A673 (cell line): ENCODE measurements at regions not wholly inside any gene's neighbourhood (a gene's known extent, or its start where the extent isn't known, plus 50 kb on each side); places are given as distances from the start of the nearest gene placed in this dataset.
A peak's percentile ranks its signal among the peaks of the same experiment; 100 is the strongest.

Experiments used
- BruUV-seq: library from RNA; stranded (reverse); fragments of 400-500 nt; replicated peaks from 2 replicates; lab custom pipeline; 2021; lab: Mats Ljungman, UMichigan
- CTCF ChIA-PET: fragments of 300-600 bp; sonication (Branson Sonifier 250); formaldehyde crosslinking; loops from one replicate; lab custom pipeline; 2022; ENCODE audit warnings: antibody characterized with exemption; lab: Charles Lee
- POLR2A ChIA-PET: fragments of 300-600 bp; sonication (Branson Sonifier 250); formaldehyde crosslinking; loops from one replicate; lab custom pipeline; 2022; ENCODE audit warnings: antibody characterized with exemption; ENCODE audit not compliant: low non-redundant PET; lab: Charles Lee
- DNase-seq: peaks from one replicate; pipeline ENCODE4 v3.0.0-alpha.2; 2015; ENCODE audit warnings: low spot score
- H3K27ac ChIP-seq: fragments of 200-600 bp; sonication (generic); 2 replicates; pipeline ENCODE4 v1.5.1; 2016; ENCODE audit warnings: mixed run types, low read depth, mild to moderate bottlenecking, mixed read lengths, antibody characterized with exemption, low read length; ENCODE audit not compliant: poor library complexity, severe bottlenecking
- H3K27me3 ChIP-seq: fragments of 200-600 bp; sonication (generic); replicated peaks from 2 replicates; pipeline ENCODE4 v1.6.1; 2017; ENCODE audit warnings: mixed run types, low read depth, mild to moderate bottlenecking, mixed read lengths, antibody characterized with exemption, low read length; ENCODE audit not compliant: insufficient read depth, poor library complexity
- H3K36me3 ChIP-seq: fragments of 200-600 bp; sonication (generic); 2 replicates; pipeline ENCODE4 v1.6.1; 2016; ENCODE audit warnings: mixed run types, mild to moderate bottlenecking, mixed read lengths, antibody characterized with exemption, low read length; ENCODE audit not compliant: insufficient read depth, poor library complexity, severe bottlenecking
- H3K4me1 ChIP-seq: fragments of 200-600 bp; sonication (generic); 2 replicates; pipeline ENCODE4 v1.6.1; 2017; ENCODE audit warnings: mixed run types, mild to moderate bottlenecking, mixed read lengths, antibody characterized with exemption, low read length; ENCODE audit not compliant: insufficient read depth, poor library complexity, severe bottlenecking
- H3K4me3 ChIP-seq: fragments of 200-600 bp; sonication (generic); 2 replicates; pipeline ENCODE4 v1.5.1; 2016; ENCODE audit warnings: low read depth, mixed run types, mild to moderate bottlenecking, mixed read lengths, low read length; ENCODE audit not compliant: poor library complexity, severe bottlenecking
- H3K9me3 ChIP-seq: fragments of 200-600 bp; sonication (generic); 2 replicates; pipeline ENCODE4 v1.6.1; 2016; ENCODE audit warnings: mixed run types, low read depth, mild to moderate bottlenecking, mixed read lengths, antibody characterized with exemption, low read length; ENCODE audit not compliant: poor library complexity, severe bottlenecking
- CTCF ChIP-seq: fragments of 300-800, 200-600 bp; sonication (generic); conservative IDR thresholded peaks from 2 replicates; pipeline ENCODE4 v1.5.1; 2017; ENCODE audit warnings: low read depth, mild to moderate bottlenecking, antibody characterized with exemption, low read length, moderate library complexity, mixed read lengths
- EZH2 ChIP-seq: fragments of 200-600 bp; sonication (generic); IDR thresholded peaks from 2 replicates; pipeline ENCODE4 v1.6.1; 2017; ENCODE audit warnings: borderline replicate concordance, low read depth, mild to moderate bottlenecking, mixed read lengths, antibody characterized with exemption, low read length; ENCODE audit not compliant: poor library complexity, severe bottlenecking
- intact Hi-C: fragments of 100-400 bp; cut with micrococcal nuclease; formaldehyde crosslinking; loops from one replicate; pipeline ENCODE4 v1.10.0; 2022; ENCODE audit not compliant: unreplicated experiment

- BruUV-seq, result no TSS peak
- CTCF ChIA-PET, result no interaction called here
- intact Hi-C loops, result no loop called here
- POLR2A ChIA-PET, result no interaction called here
- Histone ChIP-seq H3K4me3 (no peak overlapping the region), H3K9me3 (peaks cover 12% of the 10 kb centered on the region), H3K27me3 (no peaks in the 10 kb centered on the region), H3K27ac (no peak overlapping the region), H3K4me1 (peaks cover 10% of the 10 kb centered on the region), H3K36me3 (no peaks in the 10 kb centered on the region)
- no peak for TF ChIP-seq CTCF
- TF ChIP-seq EZH2, result no peak
- peak; percentile 35 for DNase-seq
These were observed 378.7 kb upstream of the TGFBR2 start for GRCh38 chr3:30227571-30228301.

GRCh38 chr3:30228302-30228631, 378.1 kb upstream of the TGFBR2 start:
- BruUV-seq, result no TSS peak
- ChIA-PET CTCF (no interaction called here), POLR2A (no interaction called here)
- TF ChIP-seq CTCF (no peak), EZH2 (no peak)
- Histone ChIP-seq H3K4me1 (peaks cover 6% of the 10 kb centered on the region), H3K9me3 (peaks cover 8% of the 10 kb centered on the region), H3K27ac (no peak overlapping the region), H3K27me3 (no peaks in the 10 kb centered on the region), H3K36me3 (no peaks in the 10 kb centered on the region), H3K4me3 (no peak overlapping the region)
- intact Hi-C loops, result no loop called here
- DNase-seq, result no peak

GRCh38 chr3:30231277-30232141, 374.9 kb upstream of the TGFBR2 start:
- Histone ChIP-seq H3K27me3 (no peaks in the 10 kb centered on the region), H3K4me3 (no peak overlapping the region), H3K9me3 (no peaks in the 10 kb centered on the region), H3K4me1 (peaks cover 19% of the 10 kb centered on the region), H3K27ac (no peak overlapping the region), H3K36me3 (no peaks in the 10 kb centered on the region)
- intact Hi-C loops, result no loop called here
- TF ChIP-seq CTCF, result no peak
- TF ChIP-seq EZH2, result no peak
- DNase-seq, result no peak
- CTCF ChIA-PET, result no interaction called here
- BruUV-seq, result no TSS peak
- POLR2A ChIA-PET, result no interaction called here
